ENCODE measurements at regions not wholly inside any gene's neighbourhood (a gene's known extent, or its start where the extent isn't known, plus 50 kb on each side); places are given as distances from the start of the nearest gene placed in this dataset.
A peak's percentile ranks its signal among the peaks of the same experiment; 100 is the strongest.

DNA sequence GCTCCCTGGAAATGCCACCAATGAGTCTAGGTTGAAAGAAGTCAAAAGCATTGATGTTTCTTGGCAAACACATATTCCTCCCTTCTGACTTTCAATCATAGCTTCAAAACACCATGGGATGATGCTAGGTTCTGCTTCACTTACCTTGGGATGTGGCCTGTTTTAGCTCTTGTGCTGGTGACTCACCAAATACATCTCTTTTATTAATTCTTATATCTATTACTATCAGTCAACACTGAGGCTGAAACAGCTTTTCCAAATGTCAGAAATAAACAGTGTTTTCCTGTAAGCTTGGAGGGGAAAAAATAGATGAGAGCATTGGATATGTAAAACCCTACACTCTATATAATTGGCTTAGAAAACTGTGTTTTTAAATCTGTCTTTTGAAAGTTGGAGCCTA lies 245.4 kb upstream of the NREP start:
- no peak overlapping the region for H3K4me2 ChIP-seq (ENCODE audit: low read length)
- no peaks in the 10 kb centered on the region for H4K20me1 ChIP-seq (ENCODE audit: insufficient read depth, low read length)
- TF ChIP-seq, protein P1, sequence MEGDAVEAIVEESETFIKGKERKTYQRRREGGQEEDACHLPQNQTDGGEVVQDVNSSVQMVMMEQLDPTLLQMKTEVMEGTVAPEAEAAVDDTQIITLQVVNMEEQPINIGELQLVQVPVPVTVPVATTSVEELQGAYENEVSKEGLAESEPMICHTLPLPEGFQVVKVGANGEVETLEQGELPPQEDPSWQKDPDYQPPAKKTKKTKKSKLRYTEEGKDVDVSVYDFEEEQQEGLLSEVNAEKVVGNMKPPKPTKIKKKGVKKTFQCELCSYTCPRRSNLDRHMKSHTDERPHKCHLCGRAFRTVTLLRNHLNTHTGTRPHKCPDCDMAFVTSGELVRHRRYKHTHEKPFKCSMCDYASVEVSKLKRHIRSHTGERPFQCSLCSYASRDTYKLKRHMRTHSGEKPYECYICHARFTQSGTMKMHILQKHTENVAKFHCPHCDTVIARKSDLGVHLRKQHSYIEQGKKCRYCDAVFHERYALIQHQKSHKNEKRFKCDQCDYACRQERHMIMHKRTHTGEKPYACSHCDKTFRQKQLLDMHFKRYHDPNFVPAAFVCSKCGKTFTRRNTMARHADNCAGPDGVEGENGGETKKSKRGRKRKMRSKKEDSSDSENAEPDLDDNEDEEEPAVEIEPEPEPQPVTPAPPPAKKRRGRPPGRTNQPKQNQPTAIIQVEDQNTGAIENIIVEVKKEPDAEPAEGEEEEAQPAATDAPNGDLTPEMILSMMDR (IDR thresholded peaks at IDR 0.05; ENCODE audit: insufficient read depth, low read depth, low read length) = no peak
- H3K36me3 ChIP-seq (ENCODE audit: insufficient read depth, low read length) = no peaks in the 10 kb centered on the region
- no peak overlapping the region for H2AFZ ChIP-seq (ENCODE audit: low read depth, low read length)
- Mint-ChIP-seq H3K27me3 (ENCODE audit: low read depth, unreplicated experiment) (no peaks in the 10 kb centered on the region), H3K9me3 (ENCODE audit: unreplicated experiment) (no peaks in the 10 kb centered on the region), H3K4me1 (ENCODE audit: low read depth, unreplicated experiment) (peaks cover 42% of the 10 kb centered on the region), H3K36me3 (ENCODE audit: low read depth, unreplicated experiment) (no peaks in the 10 kb centered on the region), H3K4me3 (ENCODE audit: unreplicated experiment) (no peak overlapping the region), H3K27ac (ENCODE audit: unreplicated experiment) (no peak overlapping the region)
- H3K9ac ChIP-seq (ENCODE audit: low read length) = no peak overlapping the region
- FAIRE-seq = peak; percentile 37
- no peaks in the 10 kb centered on the region for H3K79me2 ChIP-seq (ENCODE audit: insufficient read depth, low read length)
- H3K27me3 ChIP-seq (ENCODE audit: insufficient read depth, low read length) = no peaks in the 10 kb centered on the region
- DNase-seq (ENCODE audit: low read depth) = no peak
- H3K4me1 ChIP-seq (ENCODE audit: insufficient read depth, low read length) = peaks cover 55% of the 10 kb centered on the region
- H3K4me3 ChIP-seq (ENCODE audit: insufficient read depth, low read depth, low read length) = no peak overlapping the region
- H3K9me3 ChIP-seq (ENCODE audit: insufficient read depth, low read depth, low read length) = no peaks in the 10 kb centered on the region
- H3K27ac ChIP-seq (ENCODE audit: low read depth, low read length) = peak overlapping the region; percentile 28

DNA sequence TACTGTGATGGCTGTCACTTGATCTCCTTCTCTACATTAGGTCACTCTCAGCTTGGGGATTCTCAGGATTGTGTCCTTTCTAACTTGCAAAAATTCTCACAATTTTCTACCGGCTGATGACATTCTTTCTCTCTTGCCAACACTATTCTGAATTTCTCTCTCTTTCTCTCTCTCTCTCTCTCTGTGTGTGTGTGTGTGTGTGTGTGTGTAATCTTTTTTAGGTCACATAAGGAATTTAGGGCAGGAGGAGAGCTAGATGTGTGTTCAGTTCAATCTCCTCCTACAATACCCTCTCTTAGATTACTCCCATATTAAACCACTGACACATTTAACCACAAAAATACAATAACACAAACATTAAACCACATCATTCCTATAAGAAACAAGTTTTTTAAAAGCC lies 242.3 kb upstream of the NREP start:
- Mint-ChIP-seq H3K27me3 (ENCODE audit: low read depth, unreplicated experiment) (no peaks in the 10 kb centered on the region), H3K9me3 (ENCODE audit: unreplicated experiment) (no peaks in the 10 kb centered on the region), H3K36me3 (ENCODE audit: low read depth, unreplicated experiment) (no peaks in the 10 kb centered on the region), H3K4me3 (ENCODE audit: unreplicated experiment) (no peak overlapping the region), H3K4me1 (ENCODE audit: low read depth, unreplicated experiment) (peaks cover 29% of the 10 kb centered on the region), H3K27ac (ENCODE audit: unreplicated experiment) (peak overlapping the region; percentile 87)
- H3K9ac ChIP-seq (ENCODE audit: low read length) = peak overlapping the region; percentile 69
- H3K9me3 ChIP-seq (ENCODE audit: insufficient read depth, low read depth, low read length) = no peaks in the 10 kb centered on the region
- H3K79me2 ChIP-seq (ENCODE audit: insufficient read depth, low read length) = no peaks in the 10 kb centered on the region
- no peaks in the 10 kb centered on the region for H4K20me1 ChIP-seq (ENCODE audit: insufficient read depth, low read length)
- H3K36me3 ChIP-seq (ENCODE audit: insufficient read depth, low read length) = no peaks in the 10 kb centered on the region
- H3K4me2 ChIP-seq (ENCODE audit: low read length) = peak overlapping the region; percentile 29
- TF ChIP-seq, protein P1 (IDR thresholded peaks at IDR 0.05; ENCODE audit: insufficient read depth, low read depth, low read length) = no peak
- no peak for TF ChIP-seq EZH2 (IDR thresholded peaks at IDR 0.05; ENCODE audit: insufficient read depth, low read length)
- FAIRE-seq = peak; percentile 96
- H3K27me3 ChIP-seq (ENCODE audit: insufficient read depth, low read length) = no peaks in the 10 kb centered on the region
- DNase-seq (ENCODE audit: low read depth) = peak; percentile 97
- no peak overlapping the region for H3K4me3 ChIP-seq (ENCODE audit: insufficient read depth, low read depth, low read length)
- peaks cover 32% of the 10 kb centered on the region for H3K4me1 ChIP-seq (ENCODE audit: insufficient read depth, low read length)
- peak overlapping the region; percentile 98 for H3K27ac ChIP-seq (ENCODE audit: low read depth, low read length)
- no peak overlapping the region for H2AFZ ChIP-seq (ENCODE audit: low read depth, low read length)

DNA sequence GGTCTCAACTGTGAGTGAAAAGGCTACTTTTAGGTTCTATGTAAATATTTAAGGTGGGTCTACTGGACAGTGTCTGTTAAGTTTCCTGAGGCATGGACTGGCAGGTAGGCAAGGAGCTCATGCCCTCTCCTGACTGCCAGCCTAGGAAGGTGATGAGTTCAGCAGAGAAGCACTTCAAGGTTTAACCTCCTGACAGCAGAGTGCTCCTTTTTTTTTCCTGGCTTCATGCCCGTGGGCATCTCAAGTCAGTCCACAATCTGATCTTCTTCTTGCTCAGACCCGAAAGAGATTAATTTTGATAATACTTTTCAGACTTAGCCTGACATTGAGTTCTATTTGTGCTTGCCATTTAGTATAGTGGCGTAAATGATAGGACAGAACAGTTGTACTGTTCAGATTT lies 241.9 kb upstream of the NREP start:
- H3K27ac Mint-ChIP-seq (ENCODE audit: unreplicated experiment) = peak overlapping the region; percentile 87
- no peaks in the 10 kb centered on the region for H3K36me3 Mint-ChIP-seq (ENCODE audit: low read depth, unreplicated experiment)
- no peak overlapping the region for H3K4me3 Mint-ChIP-seq (ENCODE audit: unreplicated experiment)
- no peaks in the 10 kb centered on the region for H3K27me3 Mint-ChIP-seq (ENCODE audit: low read depth, unreplicated experiment)
- H3K9ac ChIP-seq (ENCODE audit: low read length) = peak overlapping the region; percentile 69
- DNase-seq (ENCODE audit: low read depth) (no peak), FAIRE-seq (no peak)
- no peak for TF ChIP-seq EZH2 (IDR thresholded peaks at IDR 0.05; ENCODE audit: insufficient read depth, low read length)
- TF ChIP-seq, protein P1 (IDR thresholded peaks at IDR 0.05; ENCODE audit: insufficient read depth, low read depth, low read length) = no peak
- no peak overlapping the region for H3K4me3 ChIP-seq (ENCODE audit: insufficient read depth, low read depth, low read length)
- H3K4me1 ChIP-seq (ENCODE audit: insufficient read depth, low read length) = peaks cover 32% of the 10 kb centered on the region
- no peaks in the 10 kb centered on the region for H4K20me1 ChIP-seq (ENCODE audit: insufficient read depth, low read length)
- peaks cover 28% of the 10 kb centered on the region for H3K4me1 Mint-ChIP-seq (ENCODE audit: low read depth, unreplicated experiment)
- peak overlapping the region; percentile 29 for H3K4me2 ChIP-seq (ENCODE audit: low read length)
- no peaks in the 10 kb centered on the region for H3K9me3 ChIP-seq (ENCODE audit: insufficient read depth, low read depth, low read length)
- H3K36me3 ChIP-seq (ENCODE audit: insufficient read depth, low read length) = no peaks in the 10 kb centered on the region
- no peak overlapping the region for H2AFZ ChIP-seq (ENCODE audit: low read depth, low read length)
- no peaks in the 10 kb centered on the region for H3K27me3 ChIP-seq (ENCODE audit: insufficient read depth, low read length)
- H3K27ac ChIP-seq (ENCODE audit: low read depth, low read length) = peak overlapping the region; percentile 98
- H3K9me3 Mint-ChIP-seq (ENCODE audit: unreplicated experiment) = no peaks in the 10 kb centered on the region
- no peaks in the 10 kb centered on the region for H3K79me2 ChIP-seq (ENCODE audit: insufficient read depth, low read length)

Data from astrocyte (in vitro differentiated cells and primary cell).